ENCODE measurements at regions not wholly inside any gene's neighbourhood (a gene's known extent, or its start where the extent isn't known, plus 50 kb on each side); places are given as distances from the start of the nearest gene placed in this dataset.

DNA sequence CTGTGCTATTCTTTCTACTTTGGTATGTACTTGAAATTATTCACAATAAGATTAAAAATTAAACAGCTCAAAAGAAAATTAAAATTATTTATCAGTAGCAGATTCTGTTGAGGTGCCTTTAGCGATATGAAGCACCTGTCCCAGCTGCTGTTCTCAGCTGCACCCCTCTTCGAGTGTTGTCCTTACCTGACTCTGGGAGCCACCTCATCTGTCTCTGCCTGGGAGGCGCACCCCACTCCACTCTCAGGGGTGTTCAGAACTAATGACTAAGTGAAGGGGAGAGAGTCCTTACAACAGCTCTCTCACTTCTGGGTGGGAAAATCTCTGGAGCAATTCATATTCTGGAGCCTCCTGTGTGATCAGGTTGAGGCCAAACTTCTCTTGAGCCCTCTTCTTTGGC, 745.7 kb downstream of the RFPL4B start:
- DNase-seq (ENCODE audit: low spot score) = no peak

DNA sequence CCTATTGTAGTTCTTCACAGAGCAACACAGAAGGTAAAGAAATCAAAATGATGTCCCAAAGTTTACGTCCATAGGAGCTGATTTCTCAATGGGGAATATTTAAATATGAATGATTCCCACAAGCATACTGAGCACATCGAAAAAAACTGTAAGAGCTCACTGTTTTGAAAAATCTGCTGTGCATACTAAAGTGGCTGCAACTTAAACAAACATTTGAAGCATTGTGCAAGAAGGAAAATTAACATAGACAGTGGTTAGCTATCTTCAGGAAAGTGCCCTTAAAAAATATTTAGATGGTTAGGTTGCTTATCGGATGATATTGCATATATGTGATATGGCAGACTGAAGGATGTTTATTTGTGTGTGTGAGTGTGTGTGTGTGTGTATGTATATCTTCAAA, 747.6 kb downstream of the RFPL4B start:
- no peak for DNase-seq (ENCODE audit: low spot score)

DNA sequence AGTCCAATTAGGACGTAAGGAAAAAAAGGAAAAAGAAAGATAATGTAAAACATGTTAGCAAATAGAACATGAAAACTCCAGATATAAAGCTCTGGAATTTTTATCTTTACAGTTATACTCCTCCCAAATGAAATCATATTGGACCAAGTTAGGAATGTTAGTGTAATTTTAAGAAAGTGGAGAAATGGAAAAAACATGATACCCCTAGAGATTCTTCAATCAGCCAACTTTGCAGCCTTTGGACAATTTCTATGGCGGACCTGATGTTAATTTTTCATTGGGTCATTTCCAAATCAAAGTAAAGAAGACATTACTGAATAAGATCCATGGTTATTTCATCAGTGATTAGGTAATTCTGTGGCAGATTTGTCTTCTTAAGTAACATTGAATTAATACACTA, 748.7 kb downstream of the RFPL4B start:
- no peak for DNase-seq (ENCODE audit: low spot score)

- DNase-seq (ENCODE audit: low spot score) = no peak
Measured at GRCh38 chr6:113102761-113103160, 754.4 kb upstream of the MARCKS start.

DNA sequence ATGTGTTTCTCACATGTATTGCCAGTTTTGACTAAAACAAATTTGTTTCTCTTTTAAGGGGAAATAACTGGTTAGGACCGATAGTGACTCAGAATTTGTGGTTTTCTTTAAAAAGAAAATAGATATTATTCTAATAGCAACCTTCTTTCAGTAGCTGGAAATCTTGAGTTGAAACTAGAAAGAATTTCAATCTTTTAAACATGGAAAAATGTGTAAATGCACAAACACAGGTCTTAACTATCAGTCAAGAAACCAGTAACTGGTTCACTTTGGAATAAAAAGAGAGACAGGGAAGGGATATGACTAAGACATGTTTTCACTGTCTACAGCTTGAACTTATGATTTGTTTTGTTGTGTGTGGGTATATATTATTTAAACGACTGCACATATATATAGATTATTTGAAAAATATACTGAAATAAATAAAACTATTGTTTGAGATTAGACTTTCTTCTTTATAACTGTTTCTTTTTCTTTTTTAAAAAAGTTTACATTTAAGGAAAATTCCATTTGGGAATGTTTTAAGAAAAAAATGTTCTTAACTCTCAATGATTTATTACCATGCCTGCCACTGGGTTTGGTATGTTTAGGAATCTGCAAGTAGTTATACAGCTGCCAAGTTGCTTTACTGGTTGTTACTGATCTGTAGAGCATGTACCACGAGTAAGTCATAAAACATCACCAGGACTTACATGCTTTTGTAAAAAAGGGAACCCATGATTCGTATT, 753.3 kb upstream of the MARCKS start:
- no peak for DNase-seq (ENCODE audit: low spot score)

DNA sequence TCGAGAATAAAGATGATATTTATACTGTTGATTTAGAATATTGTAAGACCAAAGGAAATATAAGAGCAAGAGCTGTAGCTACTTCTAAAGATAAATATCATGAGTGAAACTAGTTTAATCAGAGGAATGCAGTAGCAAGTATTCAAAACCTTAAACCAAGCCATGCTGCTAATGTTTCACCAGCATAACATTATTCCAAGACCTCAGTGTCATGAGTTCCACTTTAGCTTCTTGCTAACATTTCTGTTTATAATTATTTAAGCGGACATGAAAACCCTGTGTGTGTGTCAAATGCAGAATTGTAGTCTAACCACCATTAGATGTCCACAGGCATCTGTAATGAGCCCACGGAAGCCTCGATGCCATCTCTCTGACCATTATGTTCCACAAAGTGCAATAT, 752.6 kb upstream of the MARCKS start:
- DNase-seq (ENCODE audit: low spot score) = no peak

DNA sequence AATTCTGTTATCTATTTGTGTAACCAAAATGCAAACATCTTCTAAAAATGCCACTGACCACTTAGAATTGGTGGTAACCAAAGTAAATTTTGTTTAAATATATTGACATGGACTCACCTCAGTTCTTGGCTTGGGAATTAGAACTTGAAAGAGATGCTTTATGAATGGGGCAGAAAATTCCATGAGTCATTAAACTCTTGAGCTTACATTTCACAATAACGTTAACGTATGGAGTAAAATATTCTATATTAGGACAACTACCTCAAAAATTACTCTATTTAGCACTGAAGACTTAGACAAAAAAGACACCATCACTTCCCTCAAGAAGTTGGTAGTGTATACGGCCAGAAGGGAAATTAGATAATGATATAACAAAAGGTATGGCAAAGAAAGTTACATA, 752.2 kb upstream of the MARCKS start:
- DNase-seq (ENCODE audit: low spot score) = no peak

DNA sequence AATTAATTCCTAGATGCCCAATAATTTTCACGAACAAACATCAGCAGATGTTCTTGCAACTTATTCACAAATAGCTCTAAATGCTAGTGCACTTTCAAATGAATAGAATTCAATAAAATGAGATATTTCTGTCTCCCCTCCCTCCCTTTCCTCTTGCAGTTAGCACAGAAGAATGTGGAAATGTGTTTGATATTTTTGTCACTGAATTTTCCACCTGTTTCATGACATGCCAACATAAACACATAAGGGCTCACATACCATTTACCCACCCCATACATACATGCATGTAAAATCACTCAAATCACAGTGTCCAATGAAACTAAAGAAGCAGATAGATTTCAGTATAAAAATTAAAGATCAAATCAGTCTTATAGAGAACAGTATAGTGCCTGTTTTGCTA, 746.9 kb upstream of the MARCKS start:
- no peak for DNase-seq (ENCODE audit: low spot score)

DNA sequence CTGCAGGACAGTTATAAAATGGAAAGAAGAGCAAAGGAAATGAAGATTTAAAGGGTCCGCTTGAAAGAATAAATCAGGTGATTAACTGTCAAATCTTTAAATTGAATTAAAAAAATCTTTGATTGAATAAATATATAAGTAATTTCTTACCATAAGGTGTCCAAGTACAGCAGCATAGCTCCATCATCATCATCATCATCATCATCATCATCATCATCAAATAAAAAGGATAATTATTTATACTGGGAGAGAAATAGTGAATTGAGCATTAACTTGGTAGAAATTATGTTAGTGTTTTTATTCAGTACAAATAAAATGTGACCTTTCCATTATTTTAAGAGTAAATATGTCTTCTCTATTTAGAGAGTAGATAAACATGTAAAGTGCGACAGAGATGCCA, 745.6 kb upstream of the MARCKS start:
- DNase-seq (ENCODE audit: low spot score) = no peak

GRCh38 chr6:113112086-113112485, 745.1 kb upstream of the MARCKS start:
- DNase-seq (ENCODE audit: low spot score) = peak; percentile 9

DNA sequence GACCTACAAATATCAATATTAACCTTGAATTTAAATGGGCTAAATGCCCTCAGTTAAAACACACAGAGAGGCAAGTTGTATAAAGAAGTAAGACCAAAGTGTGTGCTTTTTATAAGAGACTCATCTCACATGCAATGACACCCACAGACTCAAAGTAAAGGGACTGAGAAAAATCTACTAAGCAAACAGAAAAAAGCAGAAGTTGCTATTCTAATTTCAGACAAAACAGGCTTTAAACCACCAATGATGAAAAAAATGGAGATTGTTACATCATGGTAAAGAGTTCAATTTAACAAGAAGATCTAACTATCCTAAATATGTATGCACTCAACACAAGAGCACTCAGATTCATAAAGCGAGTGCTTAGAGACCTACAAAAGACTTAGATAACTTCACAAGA, 741.9 kb upstream of the MARCKS start:
- DNase-seq (ENCODE audit: low spot score) = no peak

DNA sequence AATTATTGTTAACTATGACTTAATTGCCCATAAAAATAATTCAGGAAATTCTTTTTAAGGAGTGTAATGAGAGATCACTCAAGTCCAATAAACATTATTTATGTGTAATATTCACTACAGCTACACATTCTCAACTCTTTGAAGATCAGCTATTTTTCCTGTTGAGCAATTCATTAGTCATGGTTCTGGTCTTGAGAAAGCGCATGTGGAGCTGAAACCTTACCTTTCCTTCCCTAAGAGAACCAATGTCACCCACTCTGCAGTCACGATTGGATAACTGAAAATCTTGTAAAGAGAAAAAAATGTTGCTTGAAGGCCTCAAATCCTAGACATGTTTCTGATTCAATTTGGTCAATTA, 736.9 kb upstream of the MARCKS start:
- no peak for DNase-seq (ENCODE audit: low spot score)

DNA sequence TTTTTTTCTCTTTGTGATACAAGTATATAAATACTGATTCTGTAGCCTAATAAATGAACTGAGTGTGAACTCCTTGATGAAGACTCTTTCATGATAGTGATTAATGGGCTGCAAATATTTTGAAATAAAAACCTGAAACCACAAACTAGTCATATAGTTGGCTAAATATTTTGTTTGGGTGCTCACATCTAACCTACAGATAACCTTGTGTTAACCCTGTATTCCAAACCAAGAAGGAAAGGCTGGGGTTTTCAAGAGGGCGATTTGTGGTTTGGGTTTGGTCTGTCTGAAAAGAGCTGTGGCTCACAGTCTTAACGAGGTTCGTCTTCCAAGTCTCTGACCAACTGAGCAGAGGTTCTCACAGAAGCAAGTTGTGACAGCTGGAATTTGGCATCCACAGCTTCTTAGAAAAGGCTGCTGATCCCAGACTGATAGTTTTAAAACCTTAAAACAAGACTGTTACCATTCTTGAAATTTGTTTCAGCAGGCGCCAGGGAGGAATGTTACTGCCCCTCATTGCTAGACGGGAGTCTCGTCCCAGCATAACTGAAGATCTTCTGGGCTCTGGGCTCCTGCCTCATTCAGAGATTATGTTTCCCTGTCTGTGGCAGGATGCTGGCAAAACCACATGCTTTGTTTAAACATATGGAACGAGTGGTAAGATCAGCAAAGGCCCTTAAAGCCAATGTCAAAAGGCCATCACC, 736.4 kb upstream of the MARCKS start:
- no peak for DNase-seq (ENCODE audit: low spot score)

- no peak for DNase-seq (ENCODE audit: low spot score)
Measured at GRCh38 chr6:113121571-113121970, 735.6 kb upstream of the MARCKS start.

GRCh38 chr6:113122060-113122459, 735.1 kb upstream of the MARCKS start:
- no peak for DNase-seq (ENCODE audit: low spot score)

DNA sequence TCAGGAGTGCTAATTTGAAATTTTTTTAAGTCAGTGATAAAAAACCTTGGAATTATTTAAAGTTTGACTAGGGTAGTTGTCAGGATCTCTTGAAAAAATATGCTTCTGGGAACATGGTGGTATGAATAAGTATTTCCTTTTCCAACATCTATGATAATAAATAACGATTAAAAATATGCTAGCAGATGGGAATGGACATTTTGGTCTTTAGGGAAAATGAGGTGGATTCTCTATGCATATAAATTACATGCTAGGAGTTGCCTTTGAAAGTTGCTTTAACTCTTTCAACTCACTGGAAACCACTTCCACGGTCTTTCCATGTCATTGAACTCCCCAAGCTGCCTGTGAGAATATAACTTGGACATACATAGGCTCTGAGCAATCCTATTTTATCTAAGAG, 731.5 kb upstream of the MARCKS start:
- DNase-seq (ENCODE audit: low spot score) = no peak

DNA sequence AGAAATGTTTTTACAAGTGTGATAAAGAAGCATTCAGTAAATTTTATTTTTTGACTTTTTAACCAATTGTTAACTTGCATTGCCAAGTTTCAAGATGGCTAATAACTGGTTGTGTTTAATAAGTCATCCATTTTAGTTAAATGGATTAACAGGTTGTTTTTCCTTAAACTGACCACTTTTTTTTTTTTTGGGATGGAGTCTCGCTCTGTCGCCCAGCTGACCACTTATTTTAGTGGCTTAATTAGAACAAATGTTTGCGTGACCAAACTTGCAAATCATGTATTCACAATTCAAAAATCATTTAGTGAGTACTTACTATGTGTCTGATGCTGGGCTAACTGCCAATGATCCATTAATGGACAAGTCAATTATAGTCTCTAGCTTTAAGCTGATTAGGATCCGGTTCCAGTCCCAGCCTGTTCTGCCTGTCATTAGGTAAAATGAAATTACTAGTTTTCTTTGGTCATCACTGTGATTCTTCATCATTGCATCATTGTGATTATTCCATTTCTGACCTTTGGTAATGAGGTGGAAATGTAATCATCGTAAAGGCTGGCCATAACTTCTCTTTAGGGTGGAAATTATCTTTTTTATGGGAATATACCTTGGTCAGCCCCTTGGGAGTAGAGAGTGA, 729.2 kb upstream of the MARCKS start:
- DNase-seq (ENCODE audit: low spot score) = no peak

GRCh38 chr6:113128661-113129060, 728.5 kb upstream of the MARCKS start:
- no peak for DNase-seq (ENCODE audit: low spot score)

GRCh38 chr6:113129991-113130390, 727.2 kb upstream of the MARCKS start:
- no peak for DNase-seq (ENCODE audit: low spot score)

DNA sequence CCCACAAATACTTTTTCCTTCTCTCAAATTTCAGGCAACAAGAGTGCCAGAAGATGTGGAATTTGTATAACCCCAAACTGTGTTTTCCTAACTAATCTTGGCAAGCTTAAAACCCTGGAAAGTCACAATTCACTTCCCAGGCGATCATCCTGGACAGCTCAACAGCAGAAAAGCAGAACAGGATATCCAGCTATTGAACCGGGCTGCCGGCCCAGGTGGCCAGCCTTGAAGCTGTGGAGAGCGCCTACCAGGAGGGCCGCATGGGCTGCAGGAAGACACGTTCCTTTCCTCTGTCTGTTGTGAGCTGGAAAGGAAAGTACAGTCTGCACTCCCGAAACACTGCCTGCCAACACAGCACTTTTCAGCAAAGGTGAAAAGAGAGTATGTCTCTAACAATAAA, 719.7 kb upstream of the MARCKS start:
- DNase-seq (ENCODE audit: low spot score) = peak; percentile 14

DNA sequence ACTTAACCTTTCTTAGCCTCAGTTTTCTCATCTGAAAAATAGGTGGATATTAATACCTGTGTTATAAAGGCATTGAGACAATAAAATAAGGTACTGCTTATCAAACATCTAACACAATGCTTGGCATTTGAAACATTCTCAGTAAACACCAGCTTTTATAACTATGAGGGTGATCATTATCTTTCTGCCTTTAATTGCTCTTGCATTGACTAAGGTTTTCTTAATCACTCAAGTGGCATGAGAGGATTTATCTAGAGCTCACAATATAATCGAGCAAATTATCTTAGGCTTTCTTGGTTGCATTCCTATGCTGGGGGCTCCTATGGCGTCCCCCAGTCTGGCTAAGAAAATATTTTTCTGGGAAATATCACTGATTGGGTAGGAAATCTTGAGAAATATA, 716.4 kb upstream of the MARCKS start:
- DNase-seq (ENCODE audit: low spot score) = no peak

GRCh38 chr6:113141901-113142300, 715.2 kb upstream of the MARCKS start:
- DNase-seq (ENCODE audit: low spot score) = no peak

GRCh38 chr6:113142671-113143174, 714.4 kb upstream of the MARCKS start:
- no peak for DNase-seq (ENCODE audit: low spot score)

Measured in pons (tissue), 1 donor.